Stimulated activated CD8-positive, alpha-beta memory T cell treated with anti-CD3 and anti-CD28 coated beads, Interleukin-7, amount 100 ng/mL, for 4 hours (primary cell): ENCODE measurements at regions not wholly inside any gene's neighbourhood (a gene's known extent, or its start where the extent isn't known, plus 50 kb on each side); places are given as distances from the start of the nearest gene placed in this dataset.

Experiments
- DNase-seq, 2 donors: peaks; one replicate each; pipeline ENCODE4 v3.0.0-alpha.2; 2020; ENCODE audit warnings: low read depth in 2 of 2

- DNase-seq: no peak
These were observed 130.3 kb upstream of the FUT8 start for GRCh38 chr14:65281991-65282895.

GRCh38 chr14:65282896-65283253, 129.7 kb upstream of the FUT8 start:
- no peak for DNase-seq

- DNase-seq: no peak
These were observed 126.1 kb upstream of the FUT8 start for GRCh38 chr14:65286443-65286842.

GRCh38 chr14:65287264-65288131, 125.0 kb upstream of the FUT8 start:
- DNase-seq: peak; percentile 35 to 64

GRCh38 chr14:65290830-65291229, 121.7 kb upstream of the FUT8 start:
- no peak for DNase-seq

- no peak for DNase-seq
These were observed 121.0 kb upstream of the FUT8 start for GRCh38 chr14:65291531-65291930.

GRCh38 chr14:65294816-65295215, 117.7 kb upstream of the FUT8 start:
- DNase-seq: no peak

GRCh38 chr14:65296402-65296801, 116.1 kb upstream of the FUT8 start:
- DNase-seq: no peak

- DNase-seq: no peak
These were observed 115.7 kb upstream of the FUT8 start for GRCh38 chr14:65296876-65297275.

- DNase-seq: no peak
These were observed 114.8 kb upstream of the FUT8 start for GRCh38 chr14:65297744-65298143.

GRCh38 chr14:65299826-65300225, 112.7 kb upstream of the FUT8 start:
- peak in 1 of 2 donors; percentile 26 for DNase-seq

- DNase-seq: no peak
These were observed 110.5 kb upstream of the FUT8 start for GRCh38 chr14:65301862-65302539.

GRCh38 chr14:65302571-65303189, 109.8 kb upstream of the FUT8 start:
- no peak for DNase-seq

- DNase-seq: no peak
These were observed 109.2 kb upstream of the FUT8 start for GRCh38 chr14:65303190-65303898.

GRCh38 chr14:65303899-65304222, 108.7 kb upstream of the FUT8 start:
- DNase-seq: no peak

- DNase-seq: no peak
These were observed 108.3 kb upstream of the FUT8 start for GRCh38 chr14:65304239-65304638.

GRCh38 chr14:65304963-65305362, 107.6 kb upstream of the FUT8 start:
- no peak for DNase-seq

GRCh38 chr14:65308536-65308935, 104.0 kb upstream of the FUT8 start:
- DNase-seq: no peak

GRCh38 chr14:65310568-65310967, 102.0 kb upstream of the FUT8 start:
- no peak for DNase-seq

- no peak for DNase-seq
These were observed 99.7 kb upstream of the FUT8 start for GRCh38 chr14:65312859-65313258.
